HG03354 (cell line): ENCODE measurements at regions not wholly inside any gene's neighbourhood (a gene's known extent, or its start where the extent isn't known, plus 50 kb on each side); places are given as distances from the start of the nearest gene placed in this dataset.

ENCODE experiments used
- ATAC-seq: cut with Tn5 transposase; IDR thresholded peaks from one replicate; pipeline ENCODE4 v1.9.1; 2021; ENCODE audit warnings: mild to moderate bottlenecking; ENCODE audit not compliant: unreplicated experiment, poor library complexity, severe bottlenecking

DNA sequence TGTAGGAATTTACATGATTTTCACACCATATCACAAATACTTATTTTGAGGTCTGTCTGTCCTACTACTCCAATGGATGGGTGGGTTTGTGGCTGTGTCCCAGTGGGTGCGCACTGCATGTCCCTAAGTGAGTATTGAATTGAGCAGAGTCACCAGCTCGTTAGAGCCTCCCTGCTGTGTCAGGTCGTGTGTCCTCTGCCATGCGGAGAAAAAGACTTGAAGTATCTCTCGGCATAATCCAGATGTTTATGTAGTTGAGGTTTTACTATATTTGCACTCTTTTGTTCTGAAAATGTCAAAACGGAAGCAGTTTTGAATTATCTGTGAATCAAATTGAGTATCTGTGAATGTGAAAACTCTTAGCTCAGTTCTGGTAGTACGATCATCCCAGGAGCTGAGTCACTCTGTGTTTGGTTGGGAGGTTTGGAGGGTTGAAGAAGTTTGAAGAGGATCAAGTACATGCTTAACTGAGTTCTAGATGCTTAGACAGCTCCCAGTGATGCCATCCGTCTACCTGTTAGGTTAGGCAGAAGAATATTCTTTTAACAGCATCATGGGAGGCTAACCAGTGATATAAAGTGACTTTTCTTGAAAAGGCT is 194.2 kb downstream of the TENT4A start:
- ATAC-seq, result no peak

GRCh38 chr5:6909901-6910300 is 196.7 kb downstream of the TENT4A start:
- no peak for ATAC-seq

GRCh38 chr5:6910950-6911349 is 197.7 kb downstream of the TENT4A start:
- ATAC-seq, result no peak

DNA sequence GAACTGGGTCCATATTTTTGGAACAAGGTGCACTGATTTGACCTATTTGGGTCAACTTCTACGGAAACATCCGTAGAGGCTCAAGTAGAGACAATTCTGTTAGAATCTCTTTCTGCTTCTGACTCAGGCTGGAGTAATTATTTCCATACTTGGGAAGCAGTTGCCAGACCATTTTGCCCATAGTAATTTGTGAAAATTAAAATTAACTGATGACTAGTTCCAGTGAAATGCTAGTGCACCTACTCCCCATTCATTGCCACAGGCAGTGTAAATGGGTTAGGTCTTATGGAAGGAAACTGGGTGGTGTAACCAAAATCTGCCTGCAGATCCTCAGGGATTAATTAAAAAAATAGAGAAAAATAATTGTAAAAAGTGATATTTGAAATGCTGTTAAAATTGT is 201.1 kb downstream of the TENT4A start:
- no peak for ATAC-seq

GRCh38 chr5:6915574-6915973 is 202.3 kb downstream of the TENT4A start:
- ATAC-seq, result no peak

DNA sequence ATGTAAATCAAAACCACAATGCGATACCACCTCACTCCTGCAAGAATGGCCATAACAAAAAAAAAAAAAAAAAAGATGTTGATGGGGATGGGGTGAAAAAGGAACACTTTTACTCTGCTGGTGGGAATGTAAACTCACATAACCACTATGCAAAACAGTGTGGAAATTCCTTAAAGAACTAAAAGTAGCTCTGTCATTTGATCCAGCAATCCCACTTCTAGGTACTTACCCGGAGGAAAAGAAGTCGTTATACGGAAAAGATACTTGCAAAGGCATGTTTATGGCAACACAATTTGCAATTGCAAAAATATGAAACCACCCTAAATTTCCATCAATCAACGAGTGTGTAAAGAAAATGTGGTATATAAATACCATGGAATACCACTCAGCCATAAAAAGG is 205.0 kb downstream of the TENT4A start:
- no peak for ATAC-seq

GRCh38 chr5:6920628-6921256 is 207.5 kb downstream of the TENT4A start:
- ATAC-seq, result no peak

- ATAC-seq, result no peak
These were observed 213.3 kb downstream of the TENT4A start for GRCh38 chr5:6926491-6927038.

DNA sequence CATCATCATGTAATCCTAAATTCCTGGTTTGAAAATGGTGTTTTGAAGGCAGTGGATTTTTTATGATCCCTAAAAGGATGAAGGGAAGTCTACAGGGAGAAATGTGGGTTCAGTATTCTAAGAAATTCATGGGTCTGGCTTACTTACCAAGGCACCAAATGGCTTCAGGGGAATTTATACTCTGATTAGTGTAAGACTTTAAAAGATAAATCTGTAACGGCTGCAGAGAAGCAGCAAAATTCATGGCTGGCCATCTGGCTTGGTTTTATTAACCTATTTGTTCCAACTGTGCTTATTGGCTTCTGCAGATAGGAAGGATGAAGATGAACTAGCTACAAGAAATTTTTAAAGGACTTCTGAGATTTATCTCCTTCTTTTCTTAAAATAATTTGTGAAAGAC is 222.8 kb downstream of the TENT4A start:
- no peak for ATAC-seq

GRCh38 chr5:6937677-6938076 is 224.4 kb downstream of the TENT4A start:
- ATAC-seq, result no peak

GRCh38 chr5:6941631-6942030 is 228.4 kb downstream of the TENT4A start:
- ATAC-seq, result no peak

GRCh38 chr5:6943197-6944112 is 230.2 kb downstream of the TENT4A start:
- ATAC-seq, result no peak

DNA sequence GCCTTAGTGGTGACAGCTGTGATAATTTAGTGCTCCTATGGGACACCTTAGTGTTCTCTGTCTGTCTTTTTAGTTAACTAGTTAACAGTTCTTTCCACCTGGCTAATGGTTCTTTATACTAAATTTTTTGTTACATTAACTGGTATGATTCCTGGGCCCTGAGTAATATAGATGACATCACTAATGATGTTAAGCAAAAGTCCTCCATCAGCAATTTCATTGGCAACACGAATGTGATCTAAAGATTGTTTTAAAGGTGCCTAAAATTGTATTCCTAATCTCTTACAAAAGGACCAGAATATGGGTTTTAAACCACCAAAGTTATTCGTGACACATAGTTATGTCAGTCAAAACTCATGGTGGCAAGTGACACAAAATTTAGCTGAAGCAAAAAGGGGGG is 235.3 kb downstream of the TENT4A start:
- ATAC-seq, result no peak

DNA sequence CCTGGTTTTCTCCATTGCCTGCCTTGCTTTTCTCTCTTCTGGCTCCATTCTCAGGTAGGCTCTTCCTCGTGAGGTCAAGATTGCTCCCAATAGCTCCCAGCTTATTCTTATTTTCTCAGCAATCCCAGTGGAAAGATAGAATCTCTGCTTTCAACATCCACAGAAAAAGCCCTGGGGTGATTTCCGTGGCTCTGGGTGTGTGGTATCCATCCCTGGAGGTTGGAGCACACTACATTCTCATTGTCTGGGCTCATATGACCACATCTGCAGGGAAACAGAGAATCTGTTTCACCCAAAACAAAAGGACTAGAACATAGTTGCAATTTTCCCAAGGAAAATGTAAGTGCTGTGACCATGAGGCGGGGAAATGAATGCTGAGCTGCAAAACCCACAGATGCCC is 236.0 kb downstream of the TENT4A start:
- ATAC-seq, result no peak

GRCh38 chr5:6950250-6950649 is 237.0 kb downstream of the TENT4A start:
- ATAC-seq, result no peak

- ATAC-seq, result no peak
These were observed 237.6 kb downstream of the TENT4A start for GRCh38 chr5:6950860-6951259.

- no peak for ATAC-seq
These were observed 247.9 kb downstream of the TENT4A start for GRCh38 chr5:6961123-6961522.

GRCh38 chr5:6961837-6962635 is 248.8 kb downstream of the TENT4A start:
- no peak for ATAC-seq

- no peak for ATAC-seq
These were observed 263.7 kb downstream of the TENT4A start for GRCh38 chr5:6976971-6977370.

- no peak for ATAC-seq
These were observed 265.8 kb downstream of the TENT4A start for GRCh38 chr5:6979061-6979460.
